Cardiac fibroblast (primary cell): ENCODE measurements at regions not wholly inside any gene's neighbourhood (a gene's known extent, or its start where the extent isn't known, plus 50 kb on each side); places are given as distances from the start of the nearest gene placed in this dataset.
"Not testable (repeated sequence)": the region's sequence is repeated elsewhere in the genome, so short reads cannot be mapped to it uniquely, and the experiment has no call there.

Experiments
- DNase-seq, 2 donors: peaks; one replicate each; pipeline versions ENCODE4 v3.0.0 to v3.0.0-alpha.2; 2010; ENCODE audit warnings: low read depth in 2 of 2
- H3K4me3 ChIP-seq, 2 donors: replicated peaks in 1 of 2; 1 replicate in 1 of 2; 2 replicates in 1 of 2; pipeline ENCODE4 v1.5.1; 2011; ENCODE audit warnings: low read depth in 2 of 2, low read length in 2 of 2, mild to moderate bottlenecking in 2 of 2, moderate library complexity in 1 of 2
- TF ChIP-seq, protein P1 (sequence below): IDR thresholded peaks from one replicate; pipeline ENCODE4 v1.5.1; 2011; ENCODE audit warnings: low read depth, mild to moderate bottlenecking, low read length, inconsistent platforms

DNA sequence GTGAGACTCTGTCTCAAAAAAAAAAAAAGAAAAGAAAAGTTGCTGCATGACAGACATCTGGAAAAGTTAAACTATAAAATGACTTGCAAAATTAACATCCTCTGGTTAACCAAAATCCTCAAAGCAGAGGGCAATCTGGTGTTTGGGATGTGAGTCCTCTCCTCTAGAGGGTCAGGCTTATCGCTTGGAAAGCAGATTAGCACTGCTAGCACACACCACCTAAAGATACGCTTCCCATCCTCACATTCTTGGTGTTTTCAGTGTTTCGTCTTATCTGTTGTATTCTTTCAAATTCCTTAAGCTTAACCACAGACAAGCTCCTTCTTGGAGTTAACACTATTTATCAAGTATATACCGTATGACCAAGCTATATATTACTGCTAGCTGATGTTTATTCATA, 198.0 kb downstream of the SOX4 start:
- TF ChIP-seq, protein P1, sequence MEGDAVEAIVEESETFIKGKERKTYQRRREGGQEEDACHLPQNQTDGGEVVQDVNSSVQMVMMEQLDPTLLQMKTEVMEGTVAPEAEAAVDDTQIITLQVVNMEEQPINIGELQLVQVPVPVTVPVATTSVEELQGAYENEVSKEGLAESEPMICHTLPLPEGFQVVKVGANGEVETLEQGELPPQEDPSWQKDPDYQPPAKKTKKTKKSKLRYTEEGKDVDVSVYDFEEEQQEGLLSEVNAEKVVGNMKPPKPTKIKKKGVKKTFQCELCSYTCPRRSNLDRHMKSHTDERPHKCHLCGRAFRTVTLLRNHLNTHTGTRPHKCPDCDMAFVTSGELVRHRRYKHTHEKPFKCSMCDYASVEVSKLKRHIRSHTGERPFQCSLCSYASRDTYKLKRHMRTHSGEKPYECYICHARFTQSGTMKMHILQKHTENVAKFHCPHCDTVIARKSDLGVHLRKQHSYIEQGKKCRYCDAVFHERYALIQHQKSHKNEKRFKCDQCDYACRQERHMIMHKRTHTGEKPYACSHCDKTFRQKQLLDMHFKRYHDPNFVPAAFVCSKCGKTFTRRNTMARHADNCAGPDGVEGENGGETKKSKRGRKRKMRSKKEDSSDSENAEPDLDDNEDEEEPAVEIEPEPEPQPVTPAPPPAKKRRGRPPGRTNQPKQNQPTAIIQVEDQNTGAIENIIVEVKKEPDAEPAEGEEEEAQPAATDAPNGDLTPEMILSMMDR, result no peak
- DNase-seq, result peak in 1 of 2 donors; percentile 54
- no peak overlapping the region for H3K4me3 ChIP-seq

DNA sequence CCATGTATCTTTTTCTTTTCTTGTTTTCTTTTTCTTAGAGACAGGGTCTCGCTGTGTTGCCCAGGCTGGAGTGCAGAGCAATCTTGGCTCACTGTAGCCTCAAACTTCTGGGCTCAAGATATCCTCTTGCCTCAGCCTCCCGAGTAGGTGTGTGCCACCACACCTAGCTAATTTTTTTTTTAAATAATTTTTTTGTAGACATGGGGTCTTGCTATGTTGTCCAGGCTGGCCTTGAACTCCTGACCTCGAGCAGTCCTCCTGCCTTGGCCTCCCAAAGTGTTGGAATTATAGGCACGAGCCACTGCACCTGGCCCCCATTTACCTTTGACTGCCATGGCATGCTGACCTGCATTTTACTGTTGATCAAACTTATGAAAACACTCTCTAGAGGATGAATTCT, 198.6 kb downstream of the SOX4 start:
- no peak overlapping the region for H3K4me3 ChIP-seq
- no peak for DNase-seq
- TF ChIP-seq, protein P1, result no peak

DNA sequence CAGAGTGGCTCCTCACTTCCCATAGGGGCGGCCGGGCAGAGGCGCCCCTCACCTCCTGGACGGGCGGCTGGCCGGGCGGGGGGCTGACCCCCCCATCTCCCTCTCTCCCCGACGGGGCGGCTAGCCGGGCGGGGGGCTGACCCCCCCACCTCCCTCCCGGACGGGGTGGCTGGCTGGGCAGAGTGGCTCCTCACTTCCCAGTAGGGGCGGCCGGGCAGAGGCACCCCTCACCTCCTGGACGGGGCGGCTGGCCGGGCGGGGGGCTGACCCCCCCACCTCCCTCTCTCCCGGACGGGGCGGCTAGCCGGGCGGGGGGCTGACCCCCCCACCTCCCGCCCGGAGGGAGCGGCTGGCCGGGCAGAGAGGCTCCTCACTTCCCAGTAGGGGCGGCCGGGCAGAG, 203.4 kb downstream of the SOX4 start:
- H3K4me3 ChIP-seq, DNase-seq: not testable (repeated sequence)

DNA sequence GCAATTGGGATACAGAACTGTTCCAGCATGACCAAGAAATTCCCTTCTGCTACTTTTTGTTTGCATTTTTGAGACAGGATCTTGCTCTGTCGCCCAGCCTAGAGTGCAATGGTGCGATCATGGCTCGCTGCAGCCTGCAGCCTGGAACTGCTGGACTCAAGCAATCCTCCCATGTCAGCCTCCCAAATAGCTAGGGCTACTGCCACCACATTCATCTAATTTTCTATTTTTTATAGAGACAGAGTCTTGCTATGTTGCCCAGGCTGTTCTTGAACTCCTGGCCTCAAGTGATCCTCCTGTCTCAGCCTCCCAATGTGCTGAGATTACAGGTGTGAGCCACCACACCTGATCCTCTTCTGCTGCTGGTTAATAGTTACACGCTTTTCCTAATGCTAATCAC, 204.9 kb downstream of the SOX4 start:
- TF ChIP-seq, protein P1, result no peak
- no peak for DNase-seq
- no peak overlapping the region for H3K4me3 ChIP-seq

DNA sequence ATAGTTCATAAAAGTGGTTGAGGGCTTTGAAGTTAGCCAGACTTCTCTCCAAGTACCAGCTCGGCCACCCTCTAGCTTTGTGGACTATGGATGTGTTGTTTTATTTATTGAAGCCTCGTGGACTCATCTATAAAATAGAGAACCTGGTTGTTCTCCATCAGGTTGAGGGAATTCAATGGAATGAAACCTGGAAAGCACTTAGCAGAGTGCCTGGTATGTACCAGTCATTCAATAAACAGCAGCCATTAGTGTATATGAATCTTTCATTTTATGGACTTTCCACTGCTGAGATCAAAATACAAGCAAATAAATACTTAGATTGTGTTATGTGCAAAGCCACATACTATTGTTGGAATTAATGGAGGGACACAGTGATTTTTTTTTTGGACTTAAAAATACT, 206.8 kb downstream of the SOX4 start:
- no peak for DNase-seq
- TF ChIP-seq, protein P1, result no peak

DNA sequence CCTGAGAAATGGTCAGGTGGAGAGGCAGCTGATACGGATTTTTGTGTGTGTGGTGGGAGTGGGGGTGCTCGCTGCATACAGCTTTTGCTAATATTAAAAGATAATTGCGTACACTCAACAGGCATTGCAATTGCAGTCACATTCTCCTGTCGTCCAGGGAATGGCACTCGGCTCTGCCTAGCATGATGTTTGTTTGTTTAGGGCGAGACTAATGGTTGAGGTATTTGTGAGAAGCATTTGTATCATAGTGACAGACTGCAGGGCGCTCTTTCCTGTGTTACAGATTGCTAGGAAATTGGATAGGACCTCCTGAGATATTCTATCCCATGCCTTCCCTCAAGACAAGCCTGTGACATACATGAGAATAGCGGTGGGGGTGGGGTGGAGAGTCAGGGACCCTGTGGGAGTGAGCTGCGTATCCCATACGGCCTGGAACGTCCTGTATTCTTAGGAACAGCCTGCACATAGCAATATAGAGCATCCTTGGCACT, 207.4 kb downstream of the SOX4 start:
- peak; percentile 20 to 87 for DNase-seq
- TF ChIP-seq, protein P1, result no peak
- no peak overlapping the region for H3K4me3 ChIP-seq

More for the DNA sequence above, 206.8 kb downstream of the SOX4 start:
- H3K4me3 ChIP-seq, result no peak overlapping the region

DNA sequence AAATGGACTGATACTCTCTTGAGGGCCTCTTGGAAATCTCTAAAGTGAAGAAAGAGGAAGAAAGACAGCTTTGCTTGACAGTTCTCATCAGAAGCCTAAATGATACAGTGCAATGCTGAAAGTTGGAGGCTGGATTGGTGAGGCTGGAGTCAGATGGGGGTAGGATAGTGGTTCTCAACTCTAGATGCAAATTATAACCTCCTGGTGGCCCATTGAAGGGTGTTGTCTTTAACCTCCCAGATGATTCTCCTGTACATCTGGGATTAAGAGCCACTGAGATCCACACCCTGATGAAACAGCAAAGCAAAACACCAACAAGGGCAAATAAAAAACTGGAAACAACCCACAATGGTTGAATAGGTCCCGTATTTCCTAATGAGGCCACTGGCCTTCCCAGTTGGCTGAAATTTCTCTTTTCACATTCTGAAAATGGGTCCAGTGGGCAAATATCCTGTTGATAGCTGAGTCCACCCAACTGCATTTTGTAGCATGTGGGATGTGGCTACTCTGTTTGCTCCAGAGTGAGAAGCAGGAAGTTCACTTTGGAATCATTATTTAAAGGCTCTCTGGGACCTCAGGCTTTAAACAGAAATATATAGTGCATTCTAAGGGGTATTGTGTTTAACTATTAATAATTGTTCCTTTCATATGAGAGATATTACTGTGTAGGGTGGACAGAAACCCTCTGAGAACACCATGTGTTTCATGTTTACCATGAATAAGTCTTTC, 208.1 kb downstream of the SOX4 start:
- no peak for DNase-seq
- TF ChIP-seq, protein P1, result no peak
- H3K4me3 ChIP-seq, result no peak overlapping the region
